Endometrial microvascular endothelial cells (primary cell): ENCODE measurements at regions not wholly inside any gene's neighbourhood (a gene's known extent, or its start where the extent isn't known, plus 50 kb on each side); places are given as distances from the start of the nearest gene placed in this dataset.
"Not testable (repeated sequence)": the region's sequence is repeated elsewhere in the genome, so short reads cannot be mapped to it uniquely, and the experiment has no call there.

ENCODE experiments used
- in situ Hi-C: cut with HindIII; loops from 2 replicates; pipeline ENCODE4 v1.10.0; 2017; ENCODE audit warnings: low sequenced_read_pairs, low pct_unique_long_range_greater_than_20kb; ENCODE audit errors: inconsistent ontology term

DNA sequence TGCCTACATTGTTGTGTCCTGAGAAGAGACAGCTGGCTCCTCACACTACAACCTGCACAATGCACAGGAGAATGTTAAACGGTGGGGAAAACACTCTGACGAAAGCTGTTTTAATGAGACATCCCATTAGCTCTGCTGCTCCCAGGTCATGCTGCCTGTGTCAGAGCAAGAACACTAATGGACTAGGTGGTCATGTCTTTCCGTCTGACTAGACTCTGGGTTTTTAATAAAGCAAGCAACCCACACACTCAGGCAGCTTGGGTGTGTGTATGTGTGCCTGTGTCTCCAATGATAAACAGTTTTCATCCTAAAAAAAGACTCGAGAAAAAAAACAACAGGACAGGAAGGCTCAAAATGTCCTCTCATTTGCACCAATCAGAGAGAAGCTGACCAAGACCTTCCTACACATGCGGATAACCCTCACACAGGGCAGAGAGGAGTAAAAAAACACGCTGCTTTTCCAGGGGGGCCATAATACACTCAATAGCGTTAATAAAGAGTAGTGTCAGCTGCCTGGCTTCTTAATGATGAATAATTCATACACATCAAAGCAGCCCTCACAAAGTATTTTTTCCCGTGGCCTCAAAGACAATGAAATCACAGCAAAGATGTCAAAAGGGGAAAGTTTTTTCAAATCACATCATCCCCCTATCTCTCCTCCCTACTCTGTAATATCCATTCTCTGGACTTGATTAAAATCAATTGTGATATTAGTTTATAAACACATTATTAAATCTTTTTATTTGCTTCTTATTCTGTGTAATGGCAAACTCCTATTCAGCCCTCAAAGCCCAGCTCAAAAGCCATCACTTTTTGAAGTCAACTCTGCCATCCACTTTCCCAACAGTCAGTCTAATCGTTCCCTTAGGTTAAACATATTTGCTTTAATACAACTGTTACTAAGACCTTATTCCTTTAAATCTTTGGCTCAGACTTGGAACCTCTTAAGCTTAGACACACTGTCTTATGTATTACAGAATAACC is 244.2 kb upstream of the CDH11 start:
- in situ Hi-C loops, result no loop called here

DNA sequence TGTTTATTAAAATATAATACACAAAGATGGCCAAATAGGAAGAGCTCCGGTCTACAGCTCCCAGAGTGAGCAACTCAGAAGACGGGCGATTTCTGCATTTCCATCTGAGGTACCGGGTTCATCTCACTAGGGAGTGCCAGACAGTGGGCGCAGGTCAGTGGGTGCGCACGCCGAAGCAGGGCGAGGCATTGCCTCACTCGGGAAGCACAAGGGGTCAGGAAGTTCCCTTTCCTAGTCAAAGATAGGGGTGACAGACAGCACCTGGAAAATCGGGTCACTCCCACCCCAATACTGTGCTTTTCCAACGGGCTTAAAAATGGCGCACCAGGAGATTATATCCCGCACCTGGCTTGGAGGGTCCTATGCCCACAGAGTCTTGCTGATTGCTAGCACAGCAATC is 234.9 kb upstream of the CDH11 start:
- in situ Hi-C loops, result not testable (repeated sequence)

GRCh38 chr16:65355706-65356105 is 233.8 kb upstream of the CDH11 start:
- in situ Hi-C loops, result no loop called here

GRCh38 chr16:65353183-65353582 is 231.3 kb upstream of the CDH11 start:
- in situ Hi-C loops, result no loop called here

- in situ Hi-C loops, result no loop called here
Measured at GRCh38 chr16:65349626-65350025, 227.8 kb upstream of the CDH11 start.

DNA sequence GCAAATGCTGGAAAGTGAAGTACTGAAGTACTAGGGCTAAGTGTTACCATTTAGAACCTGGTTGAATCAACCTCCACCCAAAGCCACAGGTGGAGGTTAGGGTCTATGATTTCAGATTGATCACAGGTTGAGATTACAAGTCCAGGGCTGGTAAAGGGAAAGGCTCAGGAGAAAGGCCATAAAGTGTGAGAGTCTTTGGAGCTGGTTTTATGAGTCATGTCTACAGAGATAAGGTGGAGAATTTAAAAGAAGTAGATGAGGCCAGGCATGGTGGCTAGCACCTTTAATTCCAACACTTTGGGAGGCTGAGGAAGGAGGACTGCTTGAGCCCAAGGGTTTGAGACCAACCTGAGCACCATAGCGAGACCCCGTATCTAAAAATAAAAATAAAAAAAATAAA is 221.7 kb upstream of the CDH11 start:
- in situ Hi-C loops, result no loop called here

DNA sequence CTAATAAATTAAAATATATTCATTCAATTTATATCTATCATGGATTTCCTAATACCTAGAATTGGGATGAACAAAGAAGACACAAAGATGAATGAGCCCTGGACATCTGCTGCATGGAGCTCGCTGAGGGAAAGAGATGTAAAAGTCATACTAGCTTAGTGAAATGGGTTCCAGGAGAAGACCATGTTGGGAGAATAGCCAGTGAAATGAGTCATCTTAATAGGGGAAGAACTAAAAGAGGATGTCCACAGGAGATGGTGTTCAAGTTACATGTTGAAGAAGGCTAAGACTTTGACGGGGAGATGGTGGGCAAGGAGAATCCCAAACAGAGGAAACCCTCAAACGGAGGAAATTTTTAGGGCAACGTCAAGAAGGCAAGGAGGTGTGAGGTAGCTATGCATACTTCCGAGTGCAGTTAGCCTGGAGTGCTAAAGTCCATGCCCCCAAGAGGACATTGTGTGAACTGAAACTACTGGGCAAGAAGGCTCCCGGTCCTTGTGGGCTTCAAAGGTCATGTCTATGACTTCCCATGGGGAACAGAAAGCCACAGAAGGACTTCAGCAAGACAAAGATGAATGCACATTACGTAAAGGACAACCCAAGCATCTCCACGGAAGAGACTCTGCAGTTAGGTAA is 220.5 kb upstream of the CDH11 start:
- in situ Hi-C loops, result no loop called here

- in situ Hi-C loops, result loop anchor here (10.0 kb wide), 1 partner anchor 274 kb away; no protein-coding TSS in a partner anchor
Measured at GRCh38 chr16:65339062-65339461, 217.2 kb upstream of the CDH11 start.

- in situ Hi-C loops, result loop anchor here (10.0 kb wide), 1 partner anchor 271 kb away; no protein-coding TSS in a partner anchor
Measured at GRCh38 chr16:65336160-65336559, 214.3 kb upstream of the CDH11 start.

GRCh38 chr16:65334081-65334480 is 212.2 kb upstream of the CDH11 start:
- in situ Hi-C loops, result loop anchor here (10.0 kb wide), 1 partner anchor 269 kb away; no protein-coding TSS in a partner anchor

DNA sequence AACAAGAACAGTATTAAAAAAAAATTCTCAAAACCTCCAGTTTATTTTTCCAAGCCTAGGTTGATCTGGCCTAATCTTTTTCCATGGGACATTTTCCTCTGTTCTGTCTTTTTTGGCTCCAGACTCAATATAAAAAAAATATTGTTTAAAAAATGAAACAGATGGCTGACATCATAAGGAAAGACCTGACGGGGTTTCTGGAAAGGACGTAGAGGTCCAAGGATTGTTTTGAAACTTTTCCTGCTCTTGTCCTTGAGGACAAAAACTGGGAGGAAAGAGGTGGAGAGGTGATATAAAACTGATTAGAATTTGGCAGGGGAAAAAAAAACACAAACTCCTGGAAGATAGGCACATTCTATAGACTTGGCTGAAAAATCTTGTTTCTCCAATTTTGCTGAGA is 211.4 kb upstream of the CDH11 start:
- in situ Hi-C loops, result loop anchor here (10.0 kb wide), 1 partner anchor 268 kb away; no protein-coding TSS in a partner anchor

- in situ Hi-C loops, result no loop called here
Measured at GRCh38 chr16:65327346-65327745, 205.5 kb upstream of the CDH11 start.

GRCh38 chr16:65323655-65324237 is 201.9 kb upstream of the CDH11 start:
- in situ Hi-C loops, result no loop called here

DNA sequence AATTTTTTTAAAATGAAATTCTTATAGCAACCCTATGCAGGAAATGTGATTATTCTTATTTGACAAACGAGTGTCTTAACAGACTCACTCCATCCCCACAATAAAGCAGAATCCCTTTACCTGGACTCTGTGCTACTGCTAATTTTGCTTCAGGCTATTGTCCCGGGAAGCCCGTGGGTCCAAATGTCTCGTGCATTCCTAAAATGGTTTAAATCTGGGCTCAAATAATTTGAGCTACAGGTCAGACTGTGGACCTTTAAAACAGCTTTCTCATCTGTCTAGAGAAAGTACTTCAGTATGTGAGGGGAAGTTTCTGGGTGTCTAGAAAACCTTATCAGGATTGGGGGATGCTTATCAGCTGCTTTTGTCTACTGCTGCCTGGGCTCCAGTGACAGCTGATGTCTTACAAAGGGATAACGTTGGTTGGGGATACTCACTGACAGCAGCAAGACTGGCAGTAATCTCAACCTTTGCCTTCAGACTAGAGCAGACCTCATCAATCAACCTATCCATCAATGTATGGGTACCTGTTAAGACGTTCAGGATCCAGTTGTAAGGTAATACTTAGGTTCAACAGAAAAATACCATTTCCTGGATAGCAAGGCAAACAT is 197.9 kb upstream of the CDH11 start:
- in situ Hi-C loops, result no loop called here

GRCh38 chr16:65318590-65319257 is 196.9 kb upstream of the CDH11 start:
- in situ Hi-C loops, result no loop called here

DNA sequence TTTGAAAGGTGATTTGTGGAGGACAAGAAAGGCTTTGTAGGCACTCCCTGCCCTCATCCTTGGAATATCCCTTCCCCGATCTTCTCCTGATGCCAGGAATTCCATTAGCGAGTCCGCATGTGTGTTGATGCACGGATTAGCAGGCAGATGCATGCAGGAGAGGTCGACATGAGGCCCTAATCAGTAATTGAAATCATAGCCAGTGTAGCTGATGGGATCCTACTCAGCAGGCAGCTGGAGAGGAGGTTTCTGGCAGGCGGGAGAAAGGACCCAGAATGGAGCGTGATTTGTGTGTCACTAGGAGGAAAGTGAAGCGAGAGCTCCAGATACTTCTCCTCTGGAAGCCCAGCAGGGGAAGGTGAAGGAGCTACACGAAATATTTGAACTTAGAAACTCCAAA is 196.3 kb upstream of the CDH11 start:
- in situ Hi-C loops, result no loop called here

- in situ Hi-C loops, result no loop called here
Measured at GRCh38 chr16:65316808-65317207, 194.9 kb upstream of the CDH11 start.

DNA sequence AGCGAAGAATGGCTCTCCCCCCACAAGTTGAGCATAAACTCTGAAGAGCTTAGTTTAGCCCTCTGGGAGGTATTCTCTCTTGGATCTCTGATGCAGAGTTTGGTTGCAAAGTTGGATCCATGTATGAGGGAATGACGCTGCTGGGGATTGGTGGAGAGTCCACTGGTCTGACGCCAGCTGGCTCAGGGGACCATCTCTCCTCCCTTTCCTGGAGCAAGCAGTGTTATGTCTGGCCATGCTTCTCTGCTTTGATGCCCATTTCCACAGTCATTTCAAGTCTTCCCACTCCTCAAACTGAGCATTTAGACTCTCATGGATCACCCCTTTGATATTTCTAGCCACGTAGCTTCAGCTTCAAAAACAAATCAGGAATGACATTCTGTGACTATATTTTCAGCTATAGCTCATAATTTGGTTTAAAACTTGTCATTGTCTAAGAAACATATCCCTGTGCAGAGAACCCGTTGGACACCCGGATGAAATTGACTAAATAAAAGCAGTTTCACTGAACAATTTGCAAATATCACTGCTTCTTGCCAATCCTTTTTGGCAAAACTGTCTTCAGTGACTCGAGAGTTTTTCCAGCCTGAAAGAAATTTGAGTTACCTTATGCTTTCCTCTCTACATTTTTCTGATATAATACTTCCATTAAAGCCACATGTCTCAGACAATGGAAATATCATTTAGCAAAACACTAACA is 193.4 kb upstream of the CDH11 start:
- in situ Hi-C loops, result no loop called here
